COR-L47 (cell line): ENCODE measurements at regions not wholly inside any gene's neighbourhood (a gene's known extent, or its start where the extent isn't known, plus 50 kb on each side); places are given as distances from the start of the nearest gene placed in this dataset.

Source experiments
- DNase-seq: peaks from one replicate; lab custom pipeline; 2025; lab: John Stamatoyannopoulos, UW

- no peak for DNase-seq
Measured at GRCh38 chr18:10057894-10058791, 144.3 kb downstream of the VAPA start.

- no peak for DNase-seq
Measured at GRCh38 chr18:10059610-10060468, 146.0 kb downstream of the VAPA start.

GRCh38 chr18:10060469-10060782 is 146.6 kb downstream of the VAPA start:
- no peak for DNase-seq

DNA sequence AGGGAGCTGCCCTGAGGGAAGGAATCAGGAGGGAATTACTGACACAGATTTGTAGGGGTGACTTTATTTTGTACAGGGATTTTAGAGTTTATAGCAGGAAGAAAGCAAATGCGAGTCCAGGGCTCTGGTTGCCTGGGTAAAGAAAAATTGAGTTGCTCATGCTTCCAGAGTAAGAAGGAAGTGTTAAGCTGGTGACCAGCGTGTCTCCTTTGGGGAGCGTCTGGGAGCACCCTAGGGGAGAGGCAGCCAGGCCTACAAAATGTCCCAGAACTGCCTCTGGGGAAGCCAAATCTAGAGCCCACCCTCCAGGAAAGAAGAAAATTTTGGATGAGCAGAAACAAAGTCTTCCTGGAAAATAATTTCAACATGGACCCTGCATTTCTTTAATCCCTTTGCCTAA is 147.0 kb downstream of the VAPA start:
- no peak for DNase-seq

DNA sequence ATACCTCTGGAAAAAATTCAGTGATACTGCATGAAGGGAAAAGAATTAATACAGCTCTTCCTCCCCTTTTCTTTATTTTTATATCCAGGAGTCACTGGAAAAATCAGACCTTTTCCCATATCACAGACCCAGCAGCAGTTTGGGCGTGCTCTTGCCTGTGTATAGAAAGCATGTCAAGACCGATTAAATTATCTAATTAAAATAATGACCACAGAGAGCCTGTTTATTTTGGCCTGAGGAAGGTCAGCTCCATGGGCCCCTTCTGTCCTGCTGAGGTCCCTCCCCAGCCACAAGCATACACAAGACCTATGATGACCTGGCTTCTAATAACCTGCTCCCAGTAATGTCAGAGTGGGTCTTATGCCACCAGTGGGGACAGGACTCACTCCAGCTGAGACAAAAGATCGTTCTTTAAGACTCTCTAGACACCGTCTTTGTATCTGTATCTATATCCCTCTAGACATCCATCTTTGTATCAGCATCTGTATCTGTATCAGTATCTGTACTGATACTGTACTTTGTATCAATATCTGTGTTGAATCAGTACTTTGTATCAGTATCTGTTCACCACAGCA is 147.8 kb downstream of the VAPA start:
- no peak for DNase-seq

DNA sequence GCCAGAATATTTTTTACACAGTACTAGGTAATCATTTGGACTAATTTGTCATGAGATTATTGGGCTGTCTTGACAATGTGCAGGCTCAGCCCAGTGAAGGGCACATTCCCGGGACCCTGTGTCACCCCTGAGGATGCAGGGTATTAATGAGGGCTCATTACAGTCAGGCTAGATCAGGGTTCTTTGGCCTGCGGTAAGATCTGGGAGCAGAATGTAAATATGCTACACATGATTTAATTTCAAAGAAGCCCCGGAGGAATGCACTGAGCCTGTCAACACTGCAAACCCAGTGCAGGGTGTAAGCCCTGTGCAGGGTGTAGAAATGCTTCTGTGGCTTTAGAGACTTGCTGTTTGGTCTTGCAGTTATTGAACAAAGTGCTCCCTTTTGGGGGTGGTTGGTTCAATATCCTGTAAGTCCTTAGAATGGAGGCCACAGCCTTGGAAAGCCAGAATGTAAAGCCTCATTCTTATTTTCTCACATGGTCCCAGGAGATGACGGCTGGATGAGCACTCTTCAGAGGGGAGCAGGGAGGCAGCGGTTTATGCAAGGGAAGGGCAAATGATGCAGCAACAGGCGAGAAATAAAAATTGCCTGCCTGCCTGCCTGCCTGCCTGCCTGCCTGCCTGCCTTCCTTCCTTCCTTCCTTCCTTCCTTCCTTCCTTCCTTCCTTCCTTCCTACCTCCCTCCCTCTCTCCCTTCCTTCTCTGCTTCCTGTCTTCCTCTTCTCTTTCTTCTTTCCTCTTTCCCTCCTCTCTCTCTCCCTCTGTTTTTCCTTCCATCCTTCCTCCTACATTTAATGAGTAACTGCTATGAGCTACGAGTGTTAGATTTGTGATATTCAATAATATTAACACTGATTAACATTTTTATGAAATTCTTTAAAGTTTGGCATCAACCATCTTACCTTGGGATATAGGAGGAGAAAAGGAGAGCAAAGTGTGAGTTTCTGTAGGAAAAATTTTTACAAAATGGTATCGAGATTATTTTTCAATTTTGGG is 148.8 kb downstream of the VAPA start:
- no peak for DNase-seq

DNA sequence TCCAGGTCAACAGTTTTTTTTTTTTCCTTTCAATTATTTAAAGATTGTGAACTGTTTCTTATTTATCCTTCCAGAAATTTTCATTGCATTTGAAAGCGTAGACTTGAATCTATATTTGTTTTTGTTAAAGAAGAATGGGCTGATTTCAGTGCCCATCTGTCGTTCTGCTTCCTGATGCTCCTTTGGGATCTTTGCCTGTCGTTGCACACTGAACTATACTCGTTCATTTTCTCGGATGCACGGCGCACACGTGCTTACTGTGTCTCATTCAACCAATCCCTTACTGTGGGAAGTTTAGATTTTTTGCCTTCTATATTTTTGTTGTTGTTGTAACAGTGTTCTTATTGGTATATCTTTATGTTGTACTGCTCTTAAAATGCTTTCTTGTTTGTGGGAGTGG is 149.7 kb downstream of the VAPA start:
- DNase-seq = no peak

- DNase-seq = no peak
Measured at GRCh38 chr18:10064267-10064666, 150.5 kb downstream of the VAPA start.

DNA sequence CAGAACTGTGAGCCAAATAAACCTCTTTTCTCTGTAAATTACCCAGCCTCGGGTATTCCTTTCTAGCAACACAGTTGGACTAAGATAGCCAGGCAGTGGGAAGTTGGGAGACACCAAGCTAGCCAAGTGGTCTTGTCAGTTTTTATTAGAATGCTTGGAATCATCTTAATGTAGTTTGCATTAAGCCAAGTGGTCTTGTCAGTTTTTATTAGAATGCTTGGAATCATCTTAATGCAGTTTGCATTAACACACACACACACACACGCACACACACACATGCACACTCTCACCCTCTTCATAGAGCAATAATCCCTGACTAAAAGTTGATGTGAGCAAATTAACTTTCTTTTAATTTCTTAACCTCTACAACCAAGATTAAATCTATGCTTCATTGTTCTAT is 151.5 kb downstream of the VAPA start:
- no peak for DNase-seq

DNA sequence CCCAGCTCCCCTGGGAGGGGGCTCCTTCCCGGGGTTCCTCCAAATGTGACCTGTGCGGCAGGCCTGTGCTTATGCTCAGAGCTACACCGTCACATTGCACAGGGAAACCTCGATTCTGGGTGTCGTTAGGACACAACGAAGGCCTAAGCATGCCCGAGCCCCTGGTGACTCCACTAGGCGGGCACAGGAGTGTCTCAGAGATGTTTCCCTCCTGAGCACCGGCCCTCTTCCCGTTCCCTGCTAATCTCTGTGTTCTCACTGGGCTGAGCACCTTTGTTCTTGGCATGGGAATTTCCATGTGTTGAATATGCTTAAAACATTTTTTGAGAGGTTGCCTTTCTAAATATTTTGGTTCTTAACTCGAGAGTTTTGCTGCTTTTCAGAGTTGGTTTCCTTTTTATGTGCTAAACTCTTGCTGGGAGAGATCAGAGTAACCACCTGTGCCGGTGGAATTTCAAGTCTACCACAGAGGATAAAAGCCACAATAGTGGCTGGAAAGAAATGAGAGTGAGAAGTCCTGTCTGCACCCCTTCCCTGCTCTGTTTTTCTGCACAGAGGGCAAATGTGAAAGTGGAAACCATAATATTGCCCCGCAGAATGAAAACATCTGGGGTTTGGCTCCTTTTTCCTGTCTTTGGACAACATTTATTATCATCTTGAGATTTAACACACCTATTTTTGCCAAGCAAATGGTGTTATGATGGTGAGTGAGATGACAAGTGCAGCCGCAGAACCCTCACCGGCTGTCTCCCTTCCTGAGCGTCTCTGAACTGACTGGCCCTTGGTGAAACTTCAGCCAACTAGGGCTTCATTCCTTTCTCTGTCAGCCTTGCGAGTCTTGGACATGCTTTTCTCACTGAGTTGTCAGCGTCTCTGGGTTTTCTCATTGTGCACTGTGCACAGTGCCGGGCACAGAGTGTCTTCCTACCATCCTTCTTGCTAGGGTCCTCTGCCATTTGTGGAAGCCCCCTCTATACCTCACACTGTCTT is 154.1 kb downstream of the VAPA start:
- DNase-seq = no peak

GRCh38 chr18:10068766-10069567 is 155.2 kb downstream of the VAPA start:
- no peak for DNase-seq

GRCh38 chr18:10070561-10071000 is 156.8 kb downstream of the VAPA start:
- DNase-seq = no peak

- DNase-seq = no peak
Measured at GRCh38 chr18:10072671-10073175, 158.9 kb downstream of the VAPA start.

GRCh38 chr18:10074110-10074509 is 160.3 kb downstream of the VAPA start:
- no peak for DNase-seq

GRCh38 chr18:10074728-10075127 is 160.9 kb downstream of the VAPA start:
- no peak for DNase-seq

DNA sequence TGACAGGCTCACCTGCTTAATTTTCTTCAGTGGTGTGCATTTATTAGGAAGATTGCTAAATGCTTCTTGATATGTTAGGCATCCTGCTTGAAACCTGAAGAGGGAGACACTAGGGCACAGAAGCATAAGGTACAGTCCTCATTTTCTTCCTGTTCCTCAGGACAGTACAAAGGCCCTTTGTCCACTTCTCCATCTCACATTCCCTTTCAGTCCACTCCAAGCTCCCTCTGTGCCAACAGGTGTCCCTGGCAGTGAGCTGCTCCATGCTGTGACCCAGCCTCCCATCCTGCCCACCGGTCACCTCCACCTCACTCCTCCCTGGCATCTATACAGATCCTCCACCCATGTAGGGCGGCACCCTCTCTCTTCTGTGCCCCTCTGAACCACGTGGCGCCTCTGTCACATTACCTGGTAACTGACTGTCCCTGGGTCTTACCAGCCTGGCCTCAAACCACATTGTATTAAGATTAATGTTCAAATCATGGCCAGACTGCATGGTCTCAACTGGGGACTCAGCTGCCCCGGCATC is 162.8 kb downstream of the VAPA start:
- no peak for DNase-seq

DNA sequence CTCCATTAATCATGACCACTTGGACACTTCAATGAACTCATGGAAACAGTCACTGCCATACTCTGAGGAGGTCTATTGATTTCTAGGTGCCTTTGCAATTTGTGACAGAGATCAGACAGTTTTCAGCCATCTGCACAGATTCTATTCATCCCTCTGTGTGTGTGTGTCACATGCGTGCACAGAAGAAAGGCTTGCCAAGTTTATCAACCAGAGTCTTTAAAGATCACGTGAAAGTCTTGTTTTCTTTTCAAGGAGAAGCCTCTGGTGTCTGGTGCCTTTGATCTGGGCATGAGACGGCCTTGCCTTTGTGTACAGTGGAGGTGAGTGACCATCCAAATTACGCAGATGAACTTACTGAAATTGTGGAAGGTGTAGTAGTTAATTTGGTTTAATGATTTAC is 164.2 kb downstream of the VAPA start:
- DNase-seq = no peak

- no peak for DNase-seq
Measured at GRCh38 chr18:10080372-10080771, 166.6 kb downstream of the VAPA start.

DNA sequence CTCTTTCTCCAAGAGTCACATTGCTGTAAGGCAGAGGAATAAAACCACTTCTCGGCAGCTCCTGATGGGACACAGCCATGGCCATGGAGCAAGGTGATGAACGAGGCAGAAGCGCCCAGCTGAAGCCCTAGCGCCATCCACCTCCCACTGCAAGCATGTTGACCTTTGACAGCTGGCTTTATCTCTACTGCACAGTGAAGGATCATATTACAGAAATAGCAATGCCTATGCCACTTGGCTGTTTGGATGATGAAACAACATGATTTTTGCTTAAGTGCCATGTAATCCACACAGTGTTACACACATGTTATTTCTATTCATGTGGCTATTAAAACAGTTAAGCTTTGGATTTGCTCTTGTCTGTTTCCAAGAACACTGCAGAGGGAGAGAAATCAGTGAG is 167.7 kb downstream of the VAPA start:
- DNase-seq = no peak
